GM12891 (cell line): ENCODE measurements at regions not wholly inside any gene's neighbourhood (a gene's known extent, or its start where the extent isn't known, plus 50 kb on each side); places are given as distances from the start of the nearest gene placed in this dataset.

Experiments
- POLR2A ChIP-seq: IDR thresholded peaks from 2 replicates; pipeline ENCODE4 v1.6.1; 2011; ENCODE audit warnings: low read depth, low read length, control low read depth
- POLR2AphosphoS5 ChIP-seq: IDR thresholded peaks from 2 replicates; pipeline ENCODE4 v1.6.1; 2011; ENCODE audit warnings: low read depth, low read length, control low read depth

DNA sequence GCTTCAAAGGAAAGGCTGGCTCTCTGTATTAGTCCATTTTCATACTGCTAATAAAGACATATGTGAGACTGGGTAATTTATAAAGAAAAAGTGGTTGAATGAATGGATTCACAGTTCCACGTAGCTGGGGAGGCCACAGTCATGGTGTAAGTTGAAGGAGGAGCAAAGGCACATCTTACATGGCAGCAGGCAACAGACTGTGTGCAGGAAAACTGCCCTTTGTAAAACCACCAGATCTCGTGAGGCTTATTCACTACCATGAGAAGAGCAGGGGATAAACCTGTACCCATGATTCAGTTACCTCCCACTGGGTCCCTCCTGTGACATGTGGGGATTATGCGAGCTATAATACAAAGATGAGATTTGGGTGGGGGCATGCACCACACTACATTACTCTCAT is 1486.6 kb downstream of the PCDH7 start:
- TF ChIP-seq POLR2AphosphoS5, result no peak
- no peak for TF ChIP-seq POLR2A
